ENCODE measurements at regions not wholly inside any gene's neighbourhood (a gene's known extent, or its start where the extent isn't known, plus 50 kb on each side); places are given as distances from the start of the nearest gene placed in this dataset.
"Not testable (repeated sequence)": the region's sequence is repeated elsewhere in the genome, so short reads cannot be mapped to it uniquely, and the experiment has no call there.

- not testable (repeated sequence) for TF ChIP-seq CTCF, POLR2A (IDR thresholded peaks at IDR 0.05)
Observed at GRCh38 chr6:117798819-117799218, 108.2 kb upstream of the SLC35F1 start.
